ENCODE measurements at regions not wholly inside any gene's neighbourhood (a gene's known extent, or its start where the extent isn't known, plus 50 kb on each side); places are given as distances from the start of the nearest gene placed in this dataset.
"Not testable (repeated sequence)": the region's sequence is repeated elsewhere in the genome, so short reads cannot be mapped to it uniquely, and the experiment has no call there.

DNA sequence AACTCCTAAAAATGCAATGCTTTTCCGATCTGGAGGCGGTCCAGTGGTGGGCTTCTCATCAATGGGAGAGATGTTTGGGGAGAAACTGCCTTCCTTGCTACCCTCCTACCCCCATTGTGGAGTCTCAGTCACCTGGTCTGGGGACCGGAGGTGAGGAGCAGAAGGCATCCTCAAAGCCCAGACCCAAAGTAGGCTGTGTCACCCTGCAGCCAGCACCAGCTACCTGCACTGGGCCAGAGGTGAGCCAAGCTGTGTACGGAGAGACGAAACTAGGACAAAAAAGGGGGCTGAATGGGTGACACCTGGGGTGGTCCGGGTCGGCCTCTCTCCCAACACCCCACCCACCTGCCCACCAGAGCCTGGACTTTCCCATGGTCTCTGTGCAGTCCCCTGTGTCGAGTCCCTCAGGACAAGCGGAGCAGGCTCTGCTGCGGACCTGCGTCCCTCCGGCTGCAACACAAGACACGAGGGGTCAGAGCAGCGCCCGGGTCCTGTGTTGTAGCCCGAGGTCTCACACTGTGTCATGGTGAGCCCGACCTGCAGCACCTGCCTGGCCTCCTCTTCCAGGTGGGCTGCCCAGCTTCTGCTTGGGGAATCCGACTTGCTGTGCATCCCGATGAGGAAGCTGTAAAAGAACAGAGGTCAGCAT is 68.0 kb upstream of the RMP24 start:
- H3K4me3 ChIP-seq (ENCODE audit: low read depth, low read length) = no peak overlapping the region
- TF ChIP-seq, protein P1, sequence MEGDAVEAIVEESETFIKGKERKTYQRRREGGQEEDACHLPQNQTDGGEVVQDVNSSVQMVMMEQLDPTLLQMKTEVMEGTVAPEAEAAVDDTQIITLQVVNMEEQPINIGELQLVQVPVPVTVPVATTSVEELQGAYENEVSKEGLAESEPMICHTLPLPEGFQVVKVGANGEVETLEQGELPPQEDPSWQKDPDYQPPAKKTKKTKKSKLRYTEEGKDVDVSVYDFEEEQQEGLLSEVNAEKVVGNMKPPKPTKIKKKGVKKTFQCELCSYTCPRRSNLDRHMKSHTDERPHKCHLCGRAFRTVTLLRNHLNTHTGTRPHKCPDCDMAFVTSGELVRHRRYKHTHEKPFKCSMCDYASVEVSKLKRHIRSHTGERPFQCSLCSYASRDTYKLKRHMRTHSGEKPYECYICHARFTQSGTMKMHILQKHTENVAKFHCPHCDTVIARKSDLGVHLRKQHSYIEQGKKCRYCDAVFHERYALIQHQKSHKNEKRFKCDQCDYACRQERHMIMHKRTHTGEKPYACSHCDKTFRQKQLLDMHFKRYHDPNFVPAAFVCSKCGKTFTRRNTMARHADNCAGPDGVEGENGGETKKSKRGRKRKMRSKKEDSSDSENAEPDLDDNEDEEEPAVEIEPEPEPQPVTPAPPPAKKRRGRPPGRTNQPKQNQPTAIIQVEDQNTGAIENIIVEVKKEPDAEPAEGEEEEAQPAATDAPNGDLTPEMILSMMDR (IDR thresholded peaks at IDR 0.05; ENCODE audit: borderline replicate concordance, insufficient read depth, low read depth, low read length) = no peak

DNA sequence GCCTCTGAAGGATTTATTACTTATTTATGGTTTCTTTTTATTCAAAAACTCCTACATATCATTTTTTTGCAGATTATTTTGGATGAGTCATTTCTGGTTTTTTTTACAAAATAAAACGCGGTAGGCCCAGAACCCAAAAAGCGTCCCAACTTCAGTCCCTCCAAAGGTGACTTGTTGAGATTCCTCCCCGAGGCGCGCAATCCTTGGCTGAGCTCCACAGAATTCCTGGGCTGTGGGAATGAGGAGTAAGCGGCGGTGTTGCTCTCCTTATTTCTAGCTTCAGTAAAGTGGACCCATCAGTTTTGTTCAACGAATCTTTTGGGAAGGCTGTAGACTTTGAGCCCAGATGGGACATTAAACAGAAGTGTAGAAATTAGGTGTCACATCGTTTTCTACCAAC is 67.0 kb upstream of the RMP24 start:
- TF ChIP-seq, protein P1 (IDR thresholded peaks at IDR 0.05; ENCODE audit: borderline replicate concordance, insufficient read depth, low read depth, low read length) = no peak
- H3K4me3 ChIP-seq (ENCODE audit: low read depth, low read length) = no peak overlapping the region

DNA sequence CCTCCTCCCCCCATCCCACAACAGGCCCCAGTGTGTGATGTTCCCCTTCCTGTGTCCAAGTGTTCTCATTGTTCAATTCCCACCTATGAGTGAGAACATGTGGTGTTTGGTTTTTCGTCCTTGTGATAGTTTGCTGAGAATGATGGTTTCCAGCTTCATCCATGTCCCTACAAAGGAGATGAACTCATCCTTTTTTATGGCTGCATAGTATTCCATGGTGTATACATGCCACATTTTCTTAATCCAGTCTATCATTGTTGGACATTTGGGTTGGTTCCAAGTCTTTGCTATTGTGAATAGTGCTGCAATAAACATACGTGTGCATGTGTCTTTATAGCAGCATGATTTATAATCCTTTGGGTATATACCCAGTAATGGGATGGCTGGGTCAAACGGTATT is 66.2 kb upstream of the RMP24 start:
- H3K4me3 ChIP-seq (ENCODE audit: low read depth, low read length) = not testable (repeated sequence)

GRCh38 chr18:35910327-35910726 is 62.2 kb upstream of the RMP24 start:
- H3K4me3 ChIP-seq (ENCODE audit: low read depth, low read length) = no peak overlapping the region
- TF ChIP-seq, protein P1 (IDR thresholded peaks at IDR 0.05; ENCODE audit: borderline replicate concordance, insufficient read depth, low read depth, low read length) = no peak

- H3K4me3 ChIP-seq (ENCODE audit: low read depth, low read length) = no peak overlapping the region
- TF ChIP-seq, protein P1 (IDR thresholded peaks at IDR 0.05; ENCODE audit: borderline replicate concordance, insufficient read depth, low read depth, low read length) = no peak
Observed at GRCh38 chr18:35912332-35912731, 60.1 kb upstream of the RMP24 start.

- TF ChIP-seq, protein P1 (IDR thresholded peaks at IDR 0.05; ENCODE audit: borderline replicate concordance, insufficient read depth, low read depth, low read length) = no peak
Observed at GRCh38 chr18:35915056-35915455, 57.4 kb upstream of the RMP24 start.

GRCh38 chr18:35917043-35917442 is 55.4 kb upstream of the RMP24 start:
- TF ChIP-seq, protein P1 (IDR thresholded peaks at IDR 0.05; ENCODE audit: borderline replicate concordance, insufficient read depth, low read depth, low read length) = no peak; the same call in 1 of the 2 replicates
- H3K4me3 ChIP-seq (ENCODE audit: low read depth, low read length) = no peak overlapping the region

More at GRCh38 chr18:35915056-35915455, 57.4 kb upstream of the RMP24 start:
- H3K4me3 ChIP-seq (ENCODE audit: low read depth, low read length) = no peak overlapping the region
